COLO668 (cell line): ENCODE measurements at regions not wholly inside any gene's neighbourhood (a gene's known extent, or its start where the extent isn't known, plus 50 kb on each side); places are given as distances from the start of the nearest gene placed in this dataset.
"Not testable (repeated sequence)": the region's sequence is repeated elsewhere in the genome, so short reads cannot be mapped to it uniquely, and the experiment has no call there.

Experiments
- DNase-seq: peaks from one replicate; lab custom pipeline; 2025; ENCODE audit not compliant: unreplicated experiment; lab: John Stamatoyannopoulos, UW

DNA sequence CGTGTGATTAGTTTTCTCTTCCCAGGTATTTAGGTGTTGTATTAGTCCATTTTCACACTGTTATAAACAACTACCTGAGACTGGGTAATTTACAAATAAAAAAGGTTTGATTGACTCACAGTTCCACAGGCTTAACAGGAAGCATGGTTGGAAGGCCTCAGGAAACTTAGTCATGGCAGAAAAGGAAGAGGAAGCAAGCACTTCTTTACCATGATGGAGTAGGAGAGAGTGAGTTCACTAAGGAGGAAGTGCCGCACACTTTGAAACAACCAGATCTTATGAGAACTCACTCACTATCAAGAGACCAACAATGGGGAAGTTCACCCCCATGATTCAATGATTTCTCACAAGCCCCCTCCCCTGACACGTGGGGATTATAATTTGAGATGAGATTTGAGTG is 1343.7 kb upstream of the GOT2 start:
- DNase-seq: no peak

- DNase-seq: no peak
Observed at GRCh38 chr16:60074378-60074777, 1340.3 kb upstream of the GOT2 start.

- DNase-seq: no peak
Observed at GRCh38 chr16:60073376-60073775, 1339.3 kb upstream of the GOT2 start.

GRCh38 chr16:60064026-60064425 is 1329.9 kb upstream of the GOT2 start:
- DNase-seq: no peak

GRCh38 chr16:60061396-60061795 is 1327.3 kb upstream of the GOT2 start:
- DNase-seq: no peak

- no peak for DNase-seq
Observed at GRCh38 chr16:60060731-60061130, 1326.6 kb upstream of the GOT2 start.

DNA sequence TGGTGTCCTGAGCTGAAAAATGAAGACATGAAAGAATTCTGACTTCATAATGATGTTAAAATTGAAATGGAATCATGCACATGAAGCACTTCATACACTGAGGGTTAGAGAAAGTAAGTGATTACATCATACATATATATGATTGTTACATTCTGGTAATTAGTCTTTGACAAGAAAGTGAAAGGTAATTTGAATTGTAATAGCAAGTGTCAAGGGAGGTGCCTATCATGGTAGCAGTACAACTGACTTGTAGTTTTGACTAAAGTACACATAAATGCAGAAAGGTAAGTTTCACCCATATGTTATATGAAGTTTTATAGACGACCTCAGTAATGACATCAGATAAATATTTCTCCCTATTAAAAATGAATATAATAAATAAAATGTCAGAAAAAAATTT is 1325.0 kb upstream of the GOT2 start:
- no peak for DNase-seq

DNA sequence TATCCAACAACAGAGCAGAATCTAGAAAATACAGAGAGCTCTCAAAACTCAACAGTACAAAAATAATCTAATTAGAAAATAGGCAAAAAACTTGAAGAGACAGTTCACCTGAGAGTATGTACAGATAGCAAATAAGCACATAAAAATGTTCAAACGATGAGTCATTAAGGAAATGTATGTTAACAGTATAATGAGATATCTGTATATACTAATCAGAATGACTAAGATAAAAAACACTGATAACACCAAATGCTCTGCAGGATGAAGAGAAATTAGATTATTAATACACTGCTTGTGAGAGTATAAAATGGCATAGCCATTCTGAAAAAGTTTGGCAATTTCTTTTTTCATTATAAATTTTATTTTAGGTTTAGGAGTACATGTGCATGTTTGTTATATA is 1307.6 kb upstream of the GOT2 start:
- DNase-seq: no peak

- DNase-seq: no peak
Observed at GRCh38 chr16:60031740-60032139, 1297.6 kb upstream of the GOT2 start.

DNA sequence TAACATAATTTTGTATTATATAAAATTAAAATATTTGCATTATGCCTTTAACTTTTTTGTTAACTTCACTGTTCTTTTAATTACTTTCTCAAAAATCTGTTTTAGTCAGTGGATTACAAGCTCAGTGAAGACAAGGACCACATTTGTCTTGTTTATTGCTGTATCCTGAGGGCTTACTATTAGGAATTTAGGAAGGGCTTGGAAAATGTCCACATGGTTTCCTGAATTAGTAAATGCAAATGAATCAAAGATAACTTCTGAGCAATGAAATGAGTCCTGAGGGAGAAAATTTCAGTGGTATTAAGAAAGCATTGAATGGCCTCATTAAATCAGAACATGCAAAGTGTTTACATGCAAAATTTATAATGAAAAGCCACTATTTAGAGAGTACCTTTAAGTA is 1293.2 kb upstream of the GOT2 start:
- no peak for DNase-seq

DNA sequence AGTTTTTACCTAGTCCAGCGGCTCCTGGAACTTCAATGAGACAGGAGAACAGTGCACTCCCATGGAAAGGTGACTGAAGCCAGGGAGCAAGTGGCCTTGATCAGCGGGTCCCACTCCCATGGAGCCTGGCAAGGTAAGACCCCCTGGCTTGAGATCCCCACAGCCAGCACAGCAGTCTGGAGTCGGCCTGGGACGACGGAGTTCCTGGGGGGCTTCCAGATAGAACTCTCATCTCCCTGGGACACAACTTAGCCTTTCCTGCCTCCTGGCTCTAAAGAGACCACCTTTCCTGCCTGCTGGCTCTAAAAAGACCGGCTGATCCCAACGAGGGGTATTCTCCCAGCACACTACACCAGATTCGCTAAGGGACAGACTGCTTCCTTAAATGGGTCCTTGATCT is 1279.0 kb upstream of the GOT2 start:
- DNase-seq: no peak

DNA sequence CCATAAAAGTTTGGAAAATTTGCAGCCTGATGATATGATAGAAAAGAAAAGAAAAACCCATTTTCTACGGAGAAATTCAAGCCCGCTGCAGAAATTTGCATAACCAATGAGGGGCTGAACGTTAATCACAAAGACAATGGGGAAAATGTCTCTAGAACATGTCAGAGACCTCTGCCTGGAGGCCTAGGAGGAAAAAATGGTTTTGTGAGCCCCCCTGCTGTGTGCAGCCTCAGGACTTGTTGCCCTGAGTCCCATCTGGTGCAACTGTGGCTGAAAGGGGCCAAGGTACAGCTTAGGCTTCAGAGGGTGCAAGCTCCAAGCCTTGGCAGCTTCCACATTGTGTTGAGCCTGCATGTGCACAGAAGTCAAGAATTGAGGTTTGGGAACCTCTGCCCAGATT is 1267.4 kb upstream of the GOT2 start:
- DNase-seq: no peak

DNA sequence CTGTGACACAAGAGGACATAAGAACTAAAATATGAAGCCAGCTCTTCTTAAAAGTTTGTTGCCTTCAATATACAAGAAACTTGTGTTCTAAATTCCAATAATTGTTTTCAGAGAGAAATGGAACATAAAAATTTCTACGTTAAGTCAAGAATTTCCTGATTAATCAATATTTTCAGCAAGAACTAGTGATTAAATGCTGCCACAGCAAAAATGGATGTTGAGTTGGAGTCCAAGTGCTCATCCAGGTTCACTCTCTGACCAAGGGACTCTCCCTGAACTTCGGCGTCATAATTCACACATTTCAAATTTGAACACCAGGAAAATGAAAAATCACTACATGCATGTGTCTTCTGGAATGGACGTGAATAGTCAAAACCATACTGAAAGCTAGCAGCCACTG is 1263.6 kb upstream of the GOT2 start:
- DNase-seq: no peak

GRCh38 chr16:59993101-59993500 is 1259.0 kb upstream of the GOT2 start:
- no peak for DNase-seq

DNA sequence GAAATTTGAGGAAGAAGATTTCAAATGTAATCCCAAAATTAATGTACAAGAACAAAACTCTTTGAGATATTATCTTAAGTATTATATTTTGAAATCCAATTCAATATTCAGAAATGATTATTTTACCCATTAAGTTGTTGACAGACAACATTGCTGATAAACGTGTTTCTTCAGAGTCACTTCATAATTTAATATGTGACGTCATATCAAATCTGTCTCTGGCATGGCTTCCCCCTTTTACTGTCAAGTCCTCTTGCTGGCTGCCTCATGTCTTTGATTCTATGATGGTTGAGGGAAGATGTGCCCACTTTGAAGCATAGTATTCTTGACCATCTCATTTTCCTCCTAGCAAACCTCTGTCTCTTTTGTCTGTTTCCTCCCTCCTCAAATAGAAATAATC is 1257.1 kb upstream of the GOT2 start:
- no peak for DNase-seq

DNA sequence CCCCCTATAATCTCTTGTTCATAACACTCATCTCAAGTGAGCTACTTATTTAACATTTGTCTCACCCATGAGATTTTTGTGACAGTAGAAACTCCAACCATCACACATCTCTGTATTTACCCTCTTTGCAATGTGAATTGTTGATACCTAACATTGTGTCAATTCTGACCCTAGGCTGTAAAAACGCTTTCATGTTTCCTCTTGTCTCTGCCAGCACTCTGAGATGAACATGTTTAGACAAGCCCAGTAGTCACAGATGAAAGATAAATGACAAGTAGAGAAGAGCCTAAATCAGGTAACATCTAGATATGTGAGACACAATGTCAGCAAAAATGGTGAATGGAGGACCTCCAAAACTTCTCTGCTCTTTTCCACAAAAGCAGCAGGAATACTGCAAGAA is 1254.5 kb upstream of the GOT2 start:
- DNase-seq: no peak

DNA sequence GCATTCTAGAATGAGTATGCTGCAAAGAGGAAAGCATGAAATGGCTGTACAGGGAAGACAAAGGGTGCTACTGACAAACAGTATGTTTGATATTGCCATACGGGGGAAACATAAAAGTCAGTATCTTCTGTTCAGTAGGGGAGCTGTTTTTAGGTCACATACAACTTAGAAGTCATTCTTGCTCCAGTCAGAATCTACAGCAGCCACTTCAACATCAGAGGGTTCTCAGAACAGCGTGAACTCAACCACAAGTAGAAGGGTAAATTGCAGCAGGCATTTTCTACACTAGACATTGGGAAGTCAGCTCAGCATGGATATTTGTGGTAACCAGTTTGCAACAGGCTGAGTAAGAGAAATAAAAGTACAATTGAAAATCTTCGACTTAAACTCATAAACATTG is 1241.8 kb upstream of the GOT2 start:
- no peak for DNase-seq

DNA sequence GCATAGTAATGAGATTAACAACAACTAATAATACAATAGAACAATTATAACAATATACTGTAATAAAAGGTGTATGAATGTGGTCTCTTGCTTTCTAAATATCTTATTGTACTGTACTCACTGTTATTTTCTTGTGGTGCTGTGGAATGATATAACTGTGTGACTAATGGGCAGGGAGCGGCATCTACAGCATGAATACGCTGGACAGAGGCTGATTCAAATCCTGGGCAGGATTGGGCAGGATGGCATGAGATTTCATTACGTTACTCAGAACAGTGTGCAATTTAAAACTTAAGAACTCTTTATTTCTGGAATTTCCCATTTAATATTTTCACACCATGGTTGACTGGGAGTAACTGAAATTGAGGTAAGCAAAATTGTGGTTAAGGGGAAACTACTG is 1239.8 kb upstream of the GOT2 start:
- no peak for DNase-seq

- no peak for DNase-seq
Observed at GRCh38 chr16:59971264-59971663, 1237.1 kb upstream of the GOT2 start.

- no peak for DNase-seq
Observed at GRCh38 chr16:59964232-59964924, 1230.3 kb upstream of the GOT2 start.

- no peak for DNase-seq
Observed at GRCh38 chr16:59959311-59959710, 1225.2 kb upstream of the GOT2 start.

DNA sequence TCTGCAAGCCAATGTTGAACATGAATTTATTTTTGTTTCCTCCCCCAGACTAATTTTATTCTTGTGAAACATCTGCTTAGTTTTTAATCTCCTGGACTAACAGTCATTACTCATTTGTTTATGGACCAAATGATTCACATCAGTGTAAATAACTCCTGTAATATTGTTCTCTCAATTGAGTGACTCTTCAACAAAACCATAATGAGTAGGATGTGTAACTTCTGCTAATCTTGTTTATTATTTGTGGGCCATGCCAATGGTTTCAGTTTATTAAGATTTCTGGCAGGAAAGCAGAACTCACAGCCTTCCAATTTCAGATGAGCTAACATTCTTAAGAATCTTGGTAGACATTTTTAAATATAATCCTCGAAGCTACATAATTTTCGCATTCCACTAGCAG is 1216.3 kb upstream of the GOT2 start:
- DNase-seq: no peak

- not testable (repeated sequence) for DNase-seq
Observed at GRCh38 chr16:59944041-59944440, 1209.9 kb upstream of the GOT2 start.

GRCh38 chr16:59941594-59941993 is 1207.5 kb upstream of the GOT2 start:
- DNase-seq: no peak
